CD14-positive monocyte (primary cell): ENCODE measurements at regions not wholly inside any gene's neighbourhood (a gene's known extent, or its start where the extent isn't known, plus 50 kb on each side); places are given as distances from the start of the nearest gene placed in this dataset.

ENCODE experiments used
- DNase-seq, 3 donors: peaks; one replicate each; pipeline ENCODE4 v3.0.0-alpha.2; 2011 to 2022
- H2AFZ ChIP-seq: 2 replicates; pipeline ENCODE4 v1.6.0; 2012; ENCODE audit warnings: mild to moderate bottlenecking, low read depth, low read length, inconsistent platforms; ENCODE audit not compliant: insufficient read depth, poor library complexity, severe bottlenecking
- H3K27ac ChIP-seq, 2 donors: 1 replicate in 1 of 2; 2 replicates in 1 of 2; pipeline ENCODE4 v1.5.1; 2012 to 2013; ENCODE audit warnings: low read length in 2 of 2, control low read depth in 1 of 2, inconsistent platforms in 1 of 2, low read depth in 1 of 2, mild to moderate bottlenecking in 1 of 2
- H3K27me3 ChIP-seq, 2 donors: one replicate each; pipeline versions ENCODE4 v1.6.0 to v1.6.1; 2011 to 2013; ENCODE audit warnings: low read length in 2 of 2; ENCODE audit not compliant: control insufficient read depth in 2 of 2, insufficient read depth in 2 of 2
- H3K36me3 ChIP-seq, 2 donors: replicated peaks in 1 of 2; 1 replicate in 1 of 2; 2 replicates in 1 of 2; pipeline versions ENCODE4 v1.5.1 to v1.6.1; 2012 to 2013; ENCODE audit warnings: low read length in 2 of 2, control low read depth in 1 of 2, inconsistent platforms in 1 of 2, mild to moderate bottlenecking in 1 of 2; ENCODE audit not compliant: insufficient read depth in 2 of 2, control insufficient read depth in 1 of 2
- H3K4me1 ChIP-seq, 2 donors: 1 replicate in 1 of 2; 2 replicates in 1 of 2; pipeline versions ENCODE4 v1.5.1 to v1.6.1; 2012 to 2013; ENCODE audit warnings: low read length in 2 of 2, control low read depth in 1 of 2, inconsistent platforms in 1 of 2, mild to moderate bottlenecking in 1 of 2, moderate library complexity in 1 of 2; ENCODE audit not compliant: insufficient read depth in 2 of 2, control insufficient read depth in 1 of 2
- H3K4me2 ChIP-seq: replicated peaks from 2 replicates; pipeline ENCODE3; 2012; ENCODE audit warnings: low read length, moderate library complexity, mild to moderate bottlenecking; ENCODE audit not compliant: poor library complexity, severe bottlenecking; ENCODE audit errors: extremely low read depth
- H3K4me3 ChIP-seq, 3 experiments: fragments of 200-600 bp in 1 of 3; sonication (generic) in 1 of 3; replicated peaks in 1 of 3; 1 replicate in 2 of 3; 2 replicates in 1 of 3; pipeline ENCODE4 v1.5.1; 2011 to 2013; ENCODE audit warnings: low read length in 3 of 3, mild to moderate bottlenecking in 3 of 3, control low read depth in 2 of 3, low read depth in 2 of 3, inconsistent platforms in 1 of 3, moderate library complexity in 1 of 3
- H3K79me2 ChIP-seq: 2 replicates; pipeline ENCODE4 v1.6.0; 2012; ENCODE audit warnings: mild to moderate bottlenecking, control low read depth, inconsistent platforms, low read length, moderate library complexity; ENCODE audit not compliant: insufficient read depth
- H3K9ac ChIP-seq: 2 replicates; pipeline ENCODE4 v1.6.0; 2017; ENCODE audit warnings: low read length, mild to moderate bottlenecking; ENCODE audit not compliant: insufficient read depth, poor library complexity, severe bottlenecking
- H3K9me3 ChIP-seq, 2 donors: replicated peaks in 1 of 2; 1 replicate in 1 of 2; 2 replicates in 1 of 2; pipeline versions ENCODE4 v1.5.1 to v1.6.1; 2012 to 2013; ENCODE audit warnings: low read length in 2 of 2, control low read depth in 1 of 2; ENCODE audit not compliant: control insufficient read depth in 1 of 2, insufficient read depth in 1 of 2
- H4K20me1 ChIP-seq: 2 replicates; pipeline ENCODE4 v1.6.0; 2012; ENCODE audit warnings: mild to moderate bottlenecking, low read length, control low read depth, moderate library complexity; ENCODE audit not compliant: insufficient read depth
- H3K27ac Mint-ChIP-seq, 7 donors: one replicate each; pipeline ENCODE4 v1.8.0; 2020; ENCODE audit warnings: mild to moderate bottlenecking in 7 of 7, mixed read lengths in 7 of 7, moderate library complexity in 6 of 7, inconsistent platforms in 2 of 7
- H3K27me3 Mint-ChIP-seq, 3 donors: one replicate each; pipeline ENCODE4 v1.8.0; 2021 to 2022; ENCODE audit warnings: low read depth in 3 of 3, mild to moderate bottlenecking in 3 of 3, mixed read lengths in 3 of 3, moderate library complexity in 3 of 3, inconsistent platforms in 1 of 3
- H3K36me3 Mint-ChIP-seq, 2 donors: one replicate each; pipeline ENCODE4 v1.8.0; 2020; ENCODE audit warnings: mixed read lengths in 2 of 2, inconsistent platforms in 1 of 2, mild to moderate bottlenecking in 1 of 2
- H3K4me1 Mint-ChIP-seq: one replicate; pipeline ENCODE4 v1.8.0; 2020; ENCODE audit warnings: mild to moderate bottlenecking, mixed read lengths
- H3K4me3 Mint-ChIP-seq, 2 donors: one replicate each; pipeline ENCODE4 v1.8.0; 2020; ENCODE audit warnings: mild to moderate bottlenecking in 2 of 2, mixed read lengths in 2 of 2, moderate library complexity in 1 of 2
- H3K9me3 Mint-ChIP-seq, 7 donors: one replicate each; pipeline ENCODE4 v1.8.0; 2020 to 2022; ENCODE audit warnings: mixed read lengths in 7 of 7, mild to moderate bottlenecking in 6 of 7, moderate library complexity in 6 of 7, inconsistent platforms in 2 of 7
- WGBS: methylation state at CpG from one replicate; pipeline ENCODE4 v1.1.5; 2013; ENCODE audit warnings: missing lambda C conversion rate; ENCODE audit not compliant: insufficient coverage; 5-methylcytosine and 5-hydroxymethylcytosine counted together
- intact Hi-C, 2 donors: fragments of 100-400 bp; cut with micrococcal nuclease; formaldehyde crosslinking; loops; one replicate each; pipeline versions ENCODE4 v1.15.0 to v1.15.1; 2023
- TF ChIP-seq, protein P1 (sequence below): fragments of 200-600 bp; IDR thresholded peaks from one replicate; pipeline ENCODE4 v1.8.0; 2022; ENCODE audit warnings: antibody characterized with exemption, mild to moderate bottlenecking

- Mint-ChIP-seq H3K4me1 (no peaks in the 10 kb centered on the region), H3K27me3 (no peaks in the 10 kb centered on the region), H3K4me3 (no peak overlapping the region), H3K9me3 (peaks cover 0 to 3% (median 0%) of the 10 kb centered on the region in 7 donors), H3K27ac (no peak overlapping the region), H3K36me3 (no peaks in the 10 kb centered on the region)
- no peaks in the 10 kb centered on the region for H3K4me1 ChIP-seq
- intact Hi-C loops, result no loop called here
- WGBS, result no CpG with 5 or more reads among the region's 6 CpGs
- TF ChIP-seq, protein P1, sequence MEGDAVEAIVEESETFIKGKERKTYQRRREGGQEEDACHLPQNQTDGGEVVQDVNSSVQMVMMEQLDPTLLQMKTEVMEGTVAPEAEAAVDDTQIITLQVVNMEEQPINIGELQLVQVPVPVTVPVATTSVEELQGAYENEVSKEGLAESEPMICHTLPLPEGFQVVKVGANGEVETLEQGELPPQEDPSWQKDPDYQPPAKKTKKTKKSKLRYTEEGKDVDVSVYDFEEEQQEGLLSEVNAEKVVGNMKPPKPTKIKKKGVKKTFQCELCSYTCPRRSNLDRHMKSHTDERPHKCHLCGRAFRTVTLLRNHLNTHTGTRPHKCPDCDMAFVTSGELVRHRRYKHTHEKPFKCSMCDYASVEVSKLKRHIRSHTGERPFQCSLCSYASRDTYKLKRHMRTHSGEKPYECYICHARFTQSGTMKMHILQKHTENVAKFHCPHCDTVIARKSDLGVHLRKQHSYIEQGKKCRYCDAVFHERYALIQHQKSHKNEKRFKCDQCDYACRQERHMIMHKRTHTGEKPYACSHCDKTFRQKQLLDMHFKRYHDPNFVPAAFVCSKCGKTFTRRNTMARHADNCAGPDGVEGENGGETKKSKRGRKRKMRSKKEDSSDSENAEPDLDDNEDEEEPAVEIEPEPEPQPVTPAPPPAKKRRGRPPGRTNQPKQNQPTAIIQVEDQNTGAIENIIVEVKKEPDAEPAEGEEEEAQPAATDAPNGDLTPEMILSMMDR, result no peak
- H3K9ac ChIP-seq, result no peak overlapping the region
- no peaks in the 10 kb centered on the region for H4K20me1 ChIP-seq
- no peak overlapping the region for H3K4me2 ChIP-seq
- no peaks in the 10 kb centered on the region for H3K36me3 ChIP-seq
- no peaks in the 10 kb centered on the region for H3K79me2 ChIP-seq
- no peak overlapping the region for H3K27ac ChIP-seq
- H3K4me3 ChIP-seq, result no peak overlapping the region
- no peak overlapping the region for H2AFZ ChIP-seq
- H3K27me3 ChIP-seq, result no peaks in the 10 kb centered on the region
- no peaks in the 10 kb centered on the region for H3K9me3 ChIP-seq
- no peak for DNase-seq
Observed at GRCh38 chr5:113989278-113989912, 372.5 kb upstream of the KCNN2 start.

- no peaks in the 10 kb centered on the region for H3K9me3 ChIP-seq
- no peak overlapping the region for H3K4me3 ChIP-seq
- no peak overlapping the region for H2AFZ ChIP-seq
- H3K27me3 ChIP-seq, result no peaks in the 10 kb centered on the region
- no peaks in the 10 kb centered on the region for H3K36me3 Mint-ChIP-seq
- no peaks in the 10 kb centered on the region for H4K20me1 ChIP-seq
- no peak overlapping the region for H3K4me3 Mint-ChIP-seq
- no peak for DNase-seq
- no peaks in the 10 kb centered on the region for H3K36me3 ChIP-seq
- H3K9me3 Mint-ChIP-seq, result peaks cover 0 to 6% (median 0%) of the 10 kb centered on the region in 7 donors
- H3K79me2 ChIP-seq, result no peaks in the 10 kb centered on the region
- no peak overlapping the region for H3K4me2 ChIP-seq
- TF ChIP-seq, protein P1, result no peak
- H3K27me3 Mint-ChIP-seq, result no peaks in the 10 kb centered on the region
- intact Hi-C loops, result no loop called here
- H3K27ac ChIP-seq, result no peak overlapping the region
- H3K27ac Mint-ChIP-seq, result no peak overlapping the region
- H3K4me1 Mint-ChIP-seq, result no peaks in the 10 kb centered on the region
- H3K9ac ChIP-seq, result no peak overlapping the region
- no peaks in the 10 kb centered on the region for H3K4me1 ChIP-seq
Observed at GRCh38 chr5:113989913-113990305, 372.0 kb upstream of the KCNN2 start.
